T-cell (primary cell): ENCODE measurements at regions not wholly inside any gene's neighbourhood (a gene's known extent, or its start where the extent isn't known, plus 50 kb on each side); places are given as distances from the start of the nearest gene placed in this dataset.
"Not testable (repeated sequence)": the region's sequence is repeated elsewhere in the genome, so short reads cannot be mapped to it uniquely, and the experiment has no call there.

Experiments
- ATAC-seq, 4 experiments: fragments of 200-7000 bp in 3 of 4; fragments of 150-1000 bp in 1 of 4; cut with Tn5 transposase; replicated peaks in 1 of 4; 1 replicate in 3 of 4; 2 replicates in 1 of 4; pipeline ENCODE4 v1.10.0; 2021; ENCODE audit warnings: moderate library complexity in 3 of 4, mild to moderate bottlenecking in 2 of 4, moderate number of reproducible peaks in 1 of 4
- CTCF ChIA-PET, 2 donors: fragments of 300-600 bp; sonication (Branson Sonifier 250); formaldehyde crosslinking; loops; one replicate each; lab custom pipeline; 2022; ENCODE audit warnings: antibody characterized with exemption in 2 of 2; lab: Charles Lee
- POLR2A ChIA-PET, 2 donors: fragments of 300-600 bp; sonication (Branson Sonifier 250); formaldehyde crosslinking; loops; one replicate each; lab custom pipeline; 2022; ENCODE audit warnings: antibody characterized with exemption in 2 of 2; lab: Charles Lee
- DNase-seq, 35 experiments: peaks; one replicate each; pipeline versions ENCODE4 v3.0.0 to v3.0.0-alpha.2; 2013 to 2023
- H3K27ac ChIP-seq: one replicate; pipeline ENCODE4 v1.5.1; 2013; ENCODE audit warnings: low read length
- H3K27me3 ChIP-seq, 2 experiments: replicated peaks in 1 of 2; 1 replicate in 1 of 2; 2 replicates in 1 of 2; pipeline versions ENCODE4 v1.6.1 to v1.7.0; 2013; ENCODE audit warnings: low read length in 1 of 2, mixed read lengths in 1 of 2; ENCODE audit not compliant: control insufficient read depth in 2 of 2, insufficient read depth in 2 of 2; ENCODE audit errors: extremely low read depth in 1 of 2
- H3K36me3 ChIP-seq, 2 donors: 1 replicate in 1 of 2; 2 replicates in 1 of 2; pipeline versions ENCODE4 v1.6.1 to v1.7.0; 2013; ENCODE audit warnings: low read length in 1 of 2; ENCODE audit not compliant: control insufficient read depth in 2 of 2, insufficient read depth in 1 of 2; ENCODE audit errors: extremely low read depth in 1 of 2
- H3K4me1 ChIP-seq, 2 experiments: 1 replicate in 1 of 2; 2 replicates in 1 of 2; pipeline versions ENCODE4 v1.6.1 to v1.7.0; 2013; ENCODE audit warnings: low read length in 2 of 2, mixed read lengths in 1 of 2; ENCODE audit not compliant: insufficient read depth in 2 of 2, control insufficient read depth in 1 of 2; ENCODE audit errors: extremely low read depth in 1 of 2
- H3K4me3 ChIP-seq, 2 donors: 1 replicate in 1 of 2; 2 replicates in 1 of 2; pipeline versions ENCODE4 v1.5.1 to v1.7.0; 2013; ENCODE audit warnings: mild to moderate bottlenecking in 2 of 2, low read length in 1 of 2, moderate library complexity in 1 of 2; ENCODE audit not compliant: control insufficient read depth in 1 of 2; ENCODE audit errors: extremely low read depth in 1 of 2
- H3K9me3 ChIP-seq: 2 replicates; pipeline ENCODE4 v1.7.0; 2013
- H3K27ac Mint-ChIP-seq, 2 donors: one replicate each; pipeline ENCODE4 v1.8.0; 2020 to 2021; ENCODE audit warnings: mild to moderate bottlenecking in 2 of 2, mixed read lengths in 2 of 2
- H3K27me3 Mint-ChIP-seq, 2 donors: one replicate each; pipeline ENCODE4 v1.8.0; 2021 to 2022; ENCODE audit warnings: mixed read lengths in 2 of 2
- H3K36me3 Mint-ChIP-seq: one replicate; pipeline ENCODE4 v1.8.0; 2021; ENCODE audit warnings: mixed read lengths
- H3K4me1 Mint-ChIP-seq, 3 donors: one replicate each; pipeline ENCODE4 v1.8.0; 2020 to 2022; ENCODE audit warnings: mixed read lengths in 3 of 3, mild to moderate bottlenecking in 1 of 3
- H3K4me3 Mint-ChIP-seq, 3 donors: one replicate each; pipeline ENCODE4 v1.8.0; 2020 to 2022; ENCODE audit warnings: mild to moderate bottlenecking in 3 of 3, mixed read lengths in 3 of 3, moderate library complexity in 3 of 3
- H3K9me3 Mint-ChIP-seq, 3 donors: one replicate each; pipeline ENCODE4 v1.8.0; 2020 to 2022; ENCODE audit warnings: mixed read lengths in 3 of 3
- WGBS: methylation state at CpG from one replicate; pipeline ENCODE4 v1.1.5; 2013; ENCODE audit warnings: missing lambda C conversion rate; ENCODE audit not compliant: insufficient coverage; 5-methylcytosine and 5-hydroxymethylcytosine counted together

DNA sequence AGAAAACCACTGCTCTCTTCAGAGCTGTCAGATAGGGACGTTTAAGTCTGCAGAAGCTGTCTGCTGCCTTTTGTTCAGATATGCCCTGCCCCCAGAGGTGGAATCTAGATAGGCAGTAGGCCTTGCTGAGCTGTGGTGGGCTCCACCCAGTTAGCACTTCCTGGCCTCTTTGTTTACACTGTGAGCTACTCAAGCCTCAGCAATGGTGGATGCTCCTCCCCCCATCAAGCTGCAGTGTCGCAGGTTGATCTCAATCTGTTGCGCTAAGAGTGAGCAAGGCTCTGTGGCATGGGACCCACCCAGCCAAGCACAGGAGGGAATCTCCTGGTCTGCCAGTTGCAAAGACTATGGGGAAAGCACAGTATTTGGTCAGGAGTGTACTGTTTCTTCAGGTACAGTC, 59.2 kb upstream of the ZNF641 start:
- Mint-ChIP-seq H3K9me3 (peaks cover 7 to 24% (median 10%) of the 10 kb centered on the region in 3 donors), H3K4me3 (peak overlapping the region in 2 of 3 donors; percentile 31 to 47), H3K4me1 (peaks cover 19 to 21% (median 20%) of the 10 kb centered on the region in 3 donors), H3K27ac (peak overlapping the region; percentile 39 to 85)
- H3K36me3 Mint-ChIP-seq, H3K27me3 ChIP-seq, H3K9me3 ChIP-seq, POLR2A ChIA-PET, H3K27me3 Mint-ChIP-seq, CTCF ChIA-PET, H3K4me3 ChIP-seq, H3K36me3 ChIP-seq: not testable (repeated sequence)
- DNase-seq (peak; percentile 18 to 72 (median 54)), ATAC-seq (peak; percentile 55 to 93 (median 74))
- WGBS, result 40% methylated on average over 2 of the region's 3 CpGs
- Histone ChIP-seq H3K4me1 (peaks cover 3 to 17% of the 10 kb centered on the region in 2 experiments), H3K27ac (peak overlapping the region; percentile 1)

DNA sequence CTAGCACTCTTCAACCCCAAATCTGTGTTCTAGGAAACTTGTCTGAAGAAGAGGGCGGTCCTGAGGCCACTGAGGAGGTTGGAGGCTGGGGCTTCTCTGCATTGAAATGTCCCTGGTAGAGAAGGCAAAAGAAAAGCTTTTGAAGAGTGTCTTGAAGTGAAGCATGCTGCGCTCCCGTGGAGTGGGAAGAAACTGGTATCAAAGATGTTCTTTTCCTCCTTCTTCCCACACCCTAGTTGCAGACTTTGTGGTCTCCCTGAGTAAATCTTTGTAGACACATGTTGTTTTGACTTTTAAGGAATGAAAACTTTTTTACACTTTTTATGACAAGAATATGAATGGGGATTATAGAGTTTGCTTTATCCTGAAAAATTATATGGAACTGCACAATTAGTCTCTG, 59.0 kb upstream of the ANP32D start:
- WGBS, result no CpG with 5 or more reads among the region's 3 CpGs
- no peak overlapping the region for H3K4me3 ChIP-seq
- CTCF ChIA-PET, result no interaction called here
- H3K27me3 ChIP-seq, result no peaks in the 10 kb centered on the region
- POLR2A ChIA-PET, result no interaction called here
- peaks cover 10% of the 10 kb centered on the region for H3K36me3 Mint-ChIP-seq
- H3K36me3 ChIP-seq, result no peaks in the 10 kb centered on the region
- no peaks in the 10 kb centered on the region for H3K9me3 ChIP-seq
- DNase-seq (no peak), ATAC-seq (no peak)
- peaks cover 3 to 17% of the 10 kb centered on the region in 2 experiments for H3K4me1 ChIP-seq
- H3K4me1 Mint-ChIP-seq, result peaks cover 19 to 21% (median 20%) of the 10 kb centered on the region in 3 donors
- peaks cover 21% of the 10 kb centered on the region in 2 donors for H3K27me3 Mint-ChIP-seq
- no peak overlapping the region for H3K4me3 Mint-ChIP-seq
- peaks cover 4 to 10% (median 5%) of the 10 kb centered on the region in 3 donors for H3K9me3 Mint-ChIP-seq
- no peak overlapping the region for H3K27ac ChIP-seq
- H3K27ac Mint-ChIP-seq, result no peak overlapping the region

DNA sequence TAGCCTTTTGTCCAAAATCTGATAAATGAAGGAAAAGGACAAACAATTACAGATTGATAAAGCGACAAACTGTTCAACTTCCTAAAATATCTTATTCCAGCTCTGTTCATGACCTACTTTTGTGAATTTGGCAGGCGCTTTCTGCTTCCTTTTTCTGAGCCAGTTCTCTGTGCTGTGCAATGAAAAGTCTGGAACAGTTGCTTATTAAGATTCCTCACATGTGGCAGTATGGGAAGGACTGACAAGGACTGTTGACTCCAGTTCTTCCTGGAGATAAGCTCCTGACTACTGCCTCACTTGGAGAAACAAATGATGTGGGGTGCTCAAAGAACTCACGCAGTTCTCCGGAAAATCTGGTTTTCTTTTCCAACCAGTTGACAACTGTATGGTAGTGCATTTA, 58.3 kb upstream of the ANP32D start:
- Mint-ChIP-seq H3K4me1 (peaks cover 17 to 19% (median 18%) of the 10 kb centered on the region in 3 donors), H3K4me3 (no peak overlapping the region), H3K9me3 (peaks cover 4 to 9% (median 5%) of the 10 kb centered on the region in 3 donors), H3K36me3 (peaks cover 10% of the 10 kb centered on the region), H3K27me3 (peaks cover 22 to 23% of the 10 kb centered on the region in 2 donors), H3K27ac (no peak overlapping the region)
- DNase-seq (no peak), ATAC-seq (no peak)
- H3K36me3 ChIP-seq, result no peaks in the 10 kb centered on the region
- WGBS, result 92% methylated on average over 2 of the region's 4 CpGs
- no peaks in the 10 kb centered on the region for H3K27me3 ChIP-seq
- no peaks in the 10 kb centered on the region for H3K9me3 ChIP-seq
- ChIA-PET CTCF (no interaction called here), POLR2A (no interaction called here)
- no peak overlapping the region for H3K27ac ChIP-seq
- H3K4me1 ChIP-seq, result peaks cover 3 to 14% of the 10 kb centered on the region in 2 experiments
- H3K4me3 ChIP-seq, result no peak overlapping the region

DNA sequence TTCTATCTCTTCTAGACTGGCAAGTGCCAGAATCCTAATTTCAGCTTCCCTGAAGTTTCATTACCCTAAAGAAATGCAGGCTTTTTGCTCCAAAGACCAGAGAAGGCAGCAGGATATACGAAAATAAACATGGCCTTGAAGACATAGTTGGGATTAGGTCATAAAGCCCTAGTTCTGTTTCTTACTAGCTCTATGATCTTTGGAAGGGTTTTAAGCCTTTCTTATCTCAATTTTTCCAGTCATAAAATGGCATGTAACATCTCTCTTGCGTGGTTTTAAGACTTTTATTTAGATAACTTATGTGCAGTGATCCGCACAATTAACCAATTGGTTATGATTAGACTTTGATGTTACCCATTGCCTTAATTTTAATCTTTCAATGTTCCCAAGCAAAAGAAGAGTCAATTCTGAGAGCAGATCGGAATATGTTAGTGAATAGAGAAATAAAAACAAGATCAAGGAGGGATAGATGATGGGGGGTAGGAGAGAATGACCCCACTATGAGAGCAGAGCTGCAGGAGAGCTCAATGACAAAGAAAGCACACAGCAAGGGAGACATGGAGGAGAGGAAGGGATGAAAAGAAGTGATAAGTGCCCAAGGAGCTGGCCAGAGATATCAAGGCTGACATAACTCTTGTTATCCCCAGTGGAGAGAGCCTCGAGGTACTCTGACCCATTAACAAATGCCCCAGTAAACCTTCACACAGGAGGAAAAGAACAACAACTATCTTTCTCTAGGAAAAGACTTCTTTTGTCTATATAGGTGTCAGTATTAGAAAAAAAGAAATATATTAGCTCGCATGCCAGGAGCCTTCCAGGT, 53.0 kb upstream of the ANP32D start:
- Mint-ChIP-seq H3K36me3 (peaks cover 3% of the 10 kb centered on the region), H3K27me3 (peaks cover 23 to 26% of the 10 kb centered on the region in 2 donors), H3K27ac (no peak overlapping the region), H3K4me3 (no peak overlapping the region), H3K9me3 (peaks cover 0 to 10% (median 6%) of the 10 kb centered on the region in 3 donors), H3K4me1 (no peaks in the 10 kb centered on the region)
- Histone ChIP-seq H3K36me3 (no peaks in the 10 kb centered on the region), H3K4me3 (no peak overlapping the region), H3K27ac (no peak overlapping the region), H3K4me1 (no peaks in the 10 kb centered on the region), H3K27me3 (no peaks in the 10 kb centered on the region), H3K9me3 (no peaks in the 10 kb centered on the region)
- CTCF ChIA-PET, result no interaction called here
- DNase-seq, result no peak
- ATAC-seq, result no peak
- no CpG with 5 or more reads among the region's 6 CpGs for WGBS
- POLR2A ChIA-PET, result interaction anchor here in 1 of 2 donors (0.7 kb wide), 1 partner anchor 157 kb away, joined by 5 read pairs; no protein-coding TSS in a partner anchor

DNA sequence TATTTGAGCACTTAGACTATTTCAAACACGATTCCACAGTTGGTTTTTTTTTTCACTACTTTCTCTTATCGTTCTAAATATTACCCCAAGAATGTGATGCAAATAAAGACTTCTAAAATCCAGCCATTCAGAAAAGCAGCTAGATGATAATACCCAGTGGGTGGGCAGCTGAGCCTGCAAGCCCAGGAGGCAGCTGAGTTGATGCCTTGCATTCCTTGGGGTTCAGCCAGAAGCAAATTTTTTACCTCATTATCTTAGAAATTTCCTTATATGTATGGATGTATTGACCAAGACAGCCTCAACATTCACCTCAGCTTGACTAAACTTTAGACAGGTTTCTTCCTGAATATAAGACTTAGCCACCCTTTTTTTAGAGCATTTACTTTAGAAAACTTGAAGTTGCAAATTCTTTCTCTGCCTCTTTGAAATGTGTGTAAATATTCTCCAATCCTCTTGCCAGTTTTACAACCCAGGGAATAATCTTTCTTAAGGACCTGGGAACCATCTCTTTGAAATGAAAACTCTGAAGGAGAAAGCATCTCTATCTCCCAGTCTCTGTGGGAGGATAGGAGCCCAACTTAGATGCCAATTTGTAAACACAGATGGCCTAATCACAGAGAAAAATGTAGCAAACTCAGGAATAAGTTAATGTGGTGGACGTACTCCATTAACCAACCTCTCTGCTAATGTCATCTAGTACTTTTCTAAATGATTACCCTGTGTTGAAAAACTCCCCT, 52.2 kb upstream of the ANP32D start:
- ChIA-PET POLR2A (interaction anchor here in 1 of 2 donors (0.7 kb wide), 1 partner anchor 158 kb away, joined by 5 read pairs; no protein-coding TSS in a partner anchor), CTCF (no interaction called here)
- DNase-seq (no peak), ATAC-seq (no peak)
- Mint-ChIP-seq H3K4me3 (no peak overlapping the region), H3K9me3 (peaks cover 0 to 10% (median 6%) of the 10 kb centered on the region in 3 donors), H3K36me3 (peaks cover 3% of the 10 kb centered on the region), H3K4me1 (no peaks in the 10 kb centered on the region), H3K27ac (no peak overlapping the region), H3K27me3 (peaks cover 18 to 21% of the 10 kb centered on the region in 2 donors)
- Histone ChIP-seq H3K4me3 (no peak overlapping the region), H3K27me3 (no peaks in the 10 kb centered on the region), H3K36me3 (no peaks in the 10 kb centered on the region), H3K9me3 (no peaks in the 10 kb centered on the region), H3K4me1 (no peaks in the 10 kb centered on the region), H3K27ac (no peak overlapping the region)
- WGBS, result no CpG with 5 or more reads among the region's 3 CpGs

DNA sequence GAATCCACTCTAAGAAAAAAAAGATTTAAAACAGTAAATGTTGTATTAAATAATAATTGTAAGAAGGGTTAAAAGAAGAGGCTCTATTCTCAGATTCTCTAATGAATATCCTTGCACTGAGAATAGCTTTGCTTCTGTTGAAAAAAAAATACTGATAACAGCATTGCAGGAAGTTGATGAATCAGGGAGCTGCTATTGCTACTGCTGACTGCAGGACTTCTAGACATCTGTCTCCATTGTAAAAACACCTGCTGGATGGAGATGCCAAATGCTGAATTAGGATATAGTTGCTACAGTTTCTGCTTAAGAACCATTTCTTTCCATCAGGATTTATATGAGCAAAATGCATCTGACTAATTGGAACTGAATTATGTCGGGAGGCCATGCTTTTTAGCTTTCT, 50.3 kb upstream of the ANP32D start:
- no CpG with 5 or more reads among the region's 1 CpG for WGBS
- CTCF ChIA-PET, result no interaction called here
- POLR2A ChIA-PET, result no interaction called here
- no peak for DNase-seq
- H3K27me3 ChIP-seq, result no peaks in the 10 kb centered on the region
- H3K36me3 Mint-ChIP-seq, result peaks cover under 1% of the 10 kb centered on the region
- no peak for ATAC-seq
- no peak overlapping the region for H3K4me3 ChIP-seq
- peaks cover 8 to 21% of the 10 kb centered on the region in 2 donors for H3K27me3 Mint-ChIP-seq
- H3K4me3 Mint-ChIP-seq, result no peak overlapping the region
- H3K27ac Mint-ChIP-seq, result no peak overlapping the region
- no peaks in the 10 kb centered on the region for H3K36me3 ChIP-seq
- H3K4me1 ChIP-seq, result no peaks in the 10 kb centered on the region
- peaks cover 0 to 9% (median 6%) of the 10 kb centered on the region in 3 donors for H3K9me3 Mint-ChIP-seq
- H3K9me3 ChIP-seq, result no peaks in the 10 kb centered on the region
- no peak overlapping the region for H3K27ac ChIP-seq
- no peaks in the 10 kb centered on the region for H3K4me1 Mint-ChIP-seq
